GM12865 (cell line): ENCODE measurements at regions not wholly inside any gene's neighbourhood (a gene's known extent, or its start where the extent isn't known, plus 50 kb on each side); places are given as distances from the start of the nearest gene placed in this dataset.
"Not testable (repeated sequence)": the region's sequence is repeated elsewhere in the genome, so short reads cannot be mapped to it uniquely, and the experiment has no call there.

Source experiments
- DNase-seq: peaks from one replicate; pipeline ENCODE4 v3.0.0; 2010; ENCODE audit warnings: low read depth
- H3K4me3 ChIP-seq: 2 replicates; pipeline ENCODE4 v1.5.1; 2011; ENCODE audit warnings: mild to moderate bottlenecking, low read depth, low read length, control low read depth
- CTCF ChIP-seq: IDR thresholded peaks from 2 replicates; pipeline ENCODE4 v1.5.1; 2011; ENCODE audit warnings: low read length, control low read depth, low read depth, inconsistent platforms; ENCODE audit not compliant: insufficient read depth; ENCODE audit errors: missing control alignments

DNA sequence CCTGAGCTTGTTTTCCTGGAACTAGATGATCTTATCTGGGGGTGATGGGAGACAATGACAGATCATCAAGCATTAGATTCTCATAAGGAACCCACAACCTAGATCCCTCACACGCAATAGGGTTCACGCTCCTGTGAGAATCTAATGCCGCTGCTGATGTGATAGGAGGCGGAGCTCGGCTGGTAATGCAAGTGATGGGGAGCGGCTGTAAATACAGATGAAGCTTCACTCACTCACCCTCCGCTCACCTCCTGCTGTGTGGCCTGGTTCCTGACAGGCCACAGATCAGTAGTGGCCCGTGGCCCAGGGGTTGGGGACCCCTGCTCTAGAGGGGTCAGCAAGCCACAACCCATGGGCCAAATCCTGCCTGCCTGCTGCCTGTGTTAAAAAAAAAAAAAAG, 435.9 kb downstream of the CD83 start:
- no peak for TF ChIP-seq CTCF
- no peak overlapping the region for H3K4me3 ChIP-seq
- DNase-seq = no peak

GRCh38 chr6:14555804-14556203, 438.2 kb downstream of the CD83 start:
- H3K4me3 ChIP-seq = no peak overlapping the region
- no peak for DNase-seq
- TF ChIP-seq CTCF = no peak

DNA sequence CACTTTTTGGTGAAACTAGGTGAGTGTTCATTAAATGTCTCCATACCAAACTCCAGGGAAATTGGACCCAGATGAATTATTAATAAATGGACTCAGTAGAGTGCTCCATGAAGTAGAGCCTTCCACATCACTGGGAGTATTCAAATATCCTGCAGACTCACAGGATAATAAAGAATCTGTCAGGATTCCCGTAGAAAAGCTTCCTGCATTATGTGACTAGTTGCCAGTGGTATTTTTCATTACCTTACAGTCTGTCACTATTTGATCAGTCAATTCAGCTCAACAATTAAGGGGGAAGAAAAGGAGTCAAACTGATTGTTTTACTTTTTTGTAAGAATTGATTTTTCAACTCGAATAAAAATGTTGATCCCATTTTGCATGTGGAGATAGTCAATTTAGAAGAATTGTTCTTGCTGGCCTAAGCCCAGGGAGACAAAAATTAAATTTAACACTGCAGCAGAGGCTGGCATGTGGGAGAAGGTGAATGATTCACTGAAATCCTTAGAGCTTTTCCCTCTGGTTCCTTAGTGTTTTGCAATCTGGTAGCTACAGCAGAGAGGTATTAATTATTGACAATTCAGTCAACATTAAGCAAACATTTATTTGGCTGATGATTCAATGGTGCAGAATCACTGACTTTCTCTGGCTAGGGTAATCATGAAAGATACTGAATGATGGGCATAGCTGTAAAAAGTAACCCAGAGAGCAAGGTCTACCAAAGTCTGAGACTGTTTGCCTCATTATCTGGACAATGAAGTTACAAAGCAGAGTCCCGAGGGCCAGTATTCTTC, 442.4 kb downstream of the CD83 start:
- H3K4me3 ChIP-seq = no peak overlapping the region
- TF ChIP-seq CTCF = no peak
- no peak for DNase-seq

GRCh38 chr6:14561563-14561962, 444.0 kb downstream of the CD83 start:
- H3K4me3 ChIP-seq, DNase-seq: not testable (repeated sequence)

- no peak for TF ChIP-seq CTCF
- no peak overlapping the region for H3K4me3 ChIP-seq
- no peak for DNase-seq
These were observed 450.3 kb downstream of the CD83 start for GRCh38 chr6:14567842-14568241.

DNA sequence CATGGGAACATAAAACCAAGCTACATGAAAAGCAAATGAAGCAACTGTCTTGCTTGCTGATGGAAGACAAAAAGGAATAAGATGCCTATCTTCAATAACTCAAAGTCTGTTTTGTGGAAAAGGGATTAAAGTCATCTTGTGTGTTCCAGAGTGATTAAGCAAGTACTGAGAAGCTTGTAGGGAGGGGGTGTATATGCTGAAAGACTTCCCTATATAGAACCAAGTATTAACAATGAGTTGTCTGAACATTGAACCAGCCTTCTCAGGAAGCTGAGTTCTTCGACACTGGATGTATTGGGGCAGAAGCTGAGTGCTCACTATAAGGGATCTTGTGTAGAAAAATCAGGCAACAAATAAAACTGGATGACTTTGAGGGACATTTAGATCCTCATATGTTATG, 451.8 kb downstream of the CD83 start:
- no peak for DNase-seq
- no peak overlapping the region for H3K4me3 ChIP-seq
- no peak for TF ChIP-seq CTCF

- H3K4me3 ChIP-seq = not testable (repeated sequence)
These were observed 452.3 kb downstream of the CD83 start for GRCh38 chr6:14569874-14570273.

DNA sequence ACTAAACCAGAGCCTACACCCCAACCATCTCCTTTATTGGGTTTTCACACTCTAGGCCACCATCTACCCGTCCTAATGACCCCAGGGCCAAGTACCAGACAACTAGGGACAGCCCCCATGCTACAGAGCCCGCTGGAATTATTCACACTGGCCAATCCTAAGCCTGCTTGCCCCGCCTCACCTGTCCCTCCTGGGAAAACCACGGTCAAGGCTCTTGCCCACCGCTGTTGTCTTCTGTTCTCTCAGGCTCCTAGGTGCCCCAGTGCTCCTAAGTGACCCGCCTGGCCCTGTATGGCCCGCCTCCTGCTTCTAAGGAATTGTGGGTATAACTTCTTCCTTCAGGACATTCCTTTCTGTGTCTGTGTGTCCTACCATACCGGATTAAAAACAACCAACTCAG, 453.4 kb downstream of the CD83 start:
- no peak overlapping the region for H3K4me3 ChIP-seq
- TF ChIP-seq CTCF = no peak
- no peak for DNase-seq

More at GRCh38 chr6:14569874-14570273, 452.3 kb downstream of the CD83 start:
- not testable (repeated sequence) for DNase-seq
